Gastroesophageal sphincter (tissue), 4 donors: ENCODE measurements at regions not wholly inside any gene's neighbourhood (a gene's known extent, or its start where the extent isn't known, plus 50 kb on each side); places are given as distances from the start of the nearest gene placed in this dataset.
"Not testable (repeated sequence)": the region's sequence is repeated elsewhere in the genome, so short reads cannot be mapped to it uniquely, and the experiment has no call there.

Source experiments
- ATAC-seq: fragments of 150-250 bp; one replicate; pipeline ENCODE4 v1.9.1; 2016; ENCODE audit warnings: mild to moderate bottlenecking, moderate library complexity
- H3K27ac ChIP-seq, 4 donors: fragments of 200-600 bp; sonication (generic) in 3 of 4; 1 replicate in 3 of 4; 2 replicates in 1 of 4; pipeline ENCODE4 v1.5.1; 2016 to 2019
- H3K27me3 ChIP-seq: fragments of 200-600 bp; sonication (generic); one replicate; pipeline ENCODE4 v1.5.1; 2019
- H3K36me3 ChIP-seq, 2 donors: fragments of 200-600 bp; sonication (generic); one replicate each; pipeline ENCODE4 v1.5.1; 2019; ENCODE audit warnings: control low read depth in 1 of 2
- H3K4me1 ChIP-seq, 3 donors: fragments of 200-600 bp; sonication (generic); 1 replicate in 2 of 3; 2 replicates in 1 of 3; pipeline ENCODE4 v1.5.1; 2016 to 2019; ENCODE audit warnings: control low read depth in 2 of 3
- H3K4me3 ChIP-seq, 2 donors: fragments of 200-600 bp; sonication (generic); one replicate each; pipeline ENCODE4 v1.5.1; 2019; ENCODE audit warnings: mild to moderate bottlenecking in 1 of 2, moderate library complexity in 1 of 2
- H3K9me3 ChIP-seq, 3 donors: fragments of 200-600 bp; sonication (generic); one replicate each; pipeline ENCODE4 v1.5.1; 2017 to 2019; ENCODE audit warnings: control low read depth in 2 of 3
- CTCF ChIP-seq, 4 experiments: fragments of 200-600 bp in 2 of 4; fragments of 450-650 bp in 2 of 4; sonication (generic) in 1 of 4; IDR thresholded peaks; one replicate each; pipeline ENCODE4 v1.5.1; 2017 to 2019; ENCODE audit warnings: antibody characterized with exemption in 4 of 4, mild to moderate bottlenecking in 2 of 4, moderate library complexity in 2 of 4
- EP300 ChIP-seq: sonication (generic); formaldehyde crosslinking; IDR thresholded peaks from one replicate; pipeline ENCODE4 v1.6.1; 2017; ENCODE audit warnings: antibody characterized with exemption, mild to moderate bottlenecking
- POLR2A ChIP-seq, 2 donors: fragments of 450-650 bp; IDR thresholded peaks; one replicate each; pipeline ENCODE4 v1.6.1; 2017; ENCODE audit warnings: antibody characterized with exemption in 2 of 2, mild to moderate bottlenecking in 2 of 2, moderate library complexity in 1 of 2
- POLR2AphosphoS5 ChIP-seq: sonication (generic); formaldehyde crosslinking; IDR thresholded peaks from one replicate; pipeline ENCODE4 v1.6.1; 2017; ENCODE audit warnings: antibody characterized with exemption
- WGBS, 2 donors: methylation state at CpG; one replicate each; pipeline ENCODE4 v1.1.5; 2018; ENCODE audit warnings: low coverage in 1 of 2; 5-methylcytosine and 5-hydroxymethylcytosine counted together

DNA sequence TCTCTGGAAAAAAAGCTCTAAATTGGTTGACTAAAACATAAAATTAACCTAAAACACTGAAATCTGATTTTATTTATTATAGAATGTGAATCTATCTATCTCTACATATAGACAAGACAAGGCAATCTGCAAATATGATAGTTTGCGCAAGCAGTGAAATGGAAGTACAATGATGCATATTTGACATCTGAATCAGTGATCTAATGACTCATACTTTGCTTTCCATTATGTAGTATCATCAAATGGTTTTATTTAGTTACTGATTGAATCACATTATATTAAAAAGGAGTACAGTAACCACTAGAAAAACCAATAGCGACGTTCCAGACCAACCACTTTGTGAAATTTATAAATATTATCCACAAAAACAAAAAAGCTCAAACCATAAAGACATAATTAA is 1969.3 kb downstream of the PCDH7 start:
- WGBS, 2 donors, result 92 to 94% methylated on average over 3 of the region's 3 CpGs
- H3K4me3 ChIP-seq, result no peak overlapping the region

GRCh38 chr4:32697281-32697814 is 1977.2 kb downstream of the PCDH7 start:
- Histone ChIP-seq H3K36me3 (no peaks in the 10 kb centered on the region), H3K4me3 (no peak overlapping the region), H3K4me1 (no peaks in the 10 kb centered on the region), H3K27ac (no peak overlapping the region), H3K9me3 (no peaks in the 10 kb centered on the region), H3K27me3 (no peaks in the 10 kb centered on the region)
- no peak for ATAC-seq
- TF ChIP-seq POLR2A (IDR thresholded peaks at IDR 0.05) (no peak), CTCF (IDR thresholded peaks at IDR 0.05) (no peak), POLR2AphosphoS5 (no peak), EP300 (no peak)
- WGBS, 2 donors, result 70 to 90% methylated on average over 1 to 2 of the region's 2 CpGs

More for the DNA sequence above, 1969.3 kb downstream of the PCDH7 start:
- ATAC-seq, result no peak
- no peaks in the 10 kb centered on the region for H3K9me3 ChIP-seq
- H3K27me3 ChIP-seq, result no peaks in the 10 kb centered on the region
- TF ChIP-seq POLR2AphosphoS5, result no peak
- no peak for TF ChIP-seq POLR2A (IDR thresholded peaks at IDR 0.05)
- TF ChIP-seq CTCF (IDR thresholded peaks at IDR 0.05), result no peak
- no peak for TF ChIP-seq EP300
- H3K4me1 ChIP-seq, result no peaks in the 10 kb centered on the region
- no peak overlapping the region for H3K27ac ChIP-seq
- no peaks in the 10 kb centered on the region for H3K36me3 ChIP-seq

GRCh38 chr4:32700838-32701237 is 1980.7 kb downstream of the PCDH7 start:
- Histone ChIP-seq H3K4me1 (no peaks in the 10 kb centered on the region), H3K27ac (no peak overlapping the region), H3K27me3 (no peaks in the 10 kb centered on the region), H3K4me3 (no peak overlapping the region), H3K9me3 (no peaks in the 10 kb centered on the region), H3K36me3 (no peaks in the 10 kb centered on the region)
- ATAC-seq, result no peak
- 69% methylated on average over 1 of the region's 1 CpG; no CpG with 5 or more reads in 1 of the 2 donors for WGBS, 2 donors
- TF ChIP-seq POLR2AphosphoS5 (no peak), CTCF (IDR thresholded peaks at IDR 0.05) (no peak), EP300 (no peak), POLR2A (IDR thresholded peaks at IDR 0.05) (no peak)

DNA sequence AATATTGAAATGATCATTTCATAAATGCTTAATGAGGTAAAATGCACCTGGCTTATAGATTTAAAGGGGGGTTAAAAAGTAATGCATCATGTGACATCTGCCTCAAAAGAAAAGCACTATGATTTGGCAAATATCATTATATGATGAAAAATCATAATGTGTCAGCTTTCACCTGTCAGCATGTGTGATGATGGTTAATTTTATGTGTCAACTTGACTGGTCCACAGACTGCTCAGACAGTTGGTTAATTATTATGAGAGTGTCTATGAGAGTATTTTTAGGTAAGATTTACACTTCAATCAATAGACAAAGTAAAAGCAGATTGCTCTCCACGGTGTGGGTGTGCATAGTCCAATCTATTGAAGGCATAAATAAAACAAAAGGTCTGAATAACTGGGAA is 1986.7 kb downstream of the PCDH7 start:
- WGBS, 2 donors, result 50 to 63% methylated on average over 1 of the region's 1 CpG
- no peak for ATAC-seq

GRCh38 chr4:32716090-32716620 is 1996.0 kb downstream of the PCDH7 start:
- not testable (repeated sequence) for H3K4me1 ChIP-seq, H3K9me3 ChIP-seq, H3K27me3 ChIP-seq, H3K4me3 ChIP-seq, H3K27ac ChIP-seq, ATAC-seq, H3K36me3 ChIP-seq
- 100% methylated on average over 1 of the region's 42 CpGs; no CpG with 5 or more reads in 1 of the 2 donors for WGBS, 2 donors

More for the DNA sequence above, 1986.7 kb downstream of the PCDH7 start:
- H3K4me3 ChIP-seq, result no peak overlapping the region
- no peaks in the 10 kb centered on the region for H3K4me1 ChIP-seq
- H3K9me3 ChIP-seq, result no peaks in the 10 kb centered on the region
- no peak overlapping the region for H3K27ac ChIP-seq
- H3K27me3 ChIP-seq, result no peaks in the 10 kb centered on the region
- TF ChIP-seq POLR2AphosphoS5, result no peak
- no peak for TF ChIP-seq EP300
- TF ChIP-seq CTCF (IDR thresholded peaks at IDR 0.05), result no peak
- no peak for TF ChIP-seq POLR2A (IDR thresholded peaks at IDR 0.05)
- no peaks in the 10 kb centered on the region for H3K36me3 ChIP-seq
